ENCODE measurements at regions not wholly inside any gene's neighbourhood (a gene's known extent, or its start where the extent isn't known, plus 50 kb on each side); places are given as distances from the start of the nearest gene placed in this dataset.
A peak's percentile ranks its signal among the peaks of the same experiment; 100 is the strongest.

- no peak overlapping the region for H3K27ac ChIP-seq (ENCODE audit: insufficient read depth in 1 of 2, low read depth in 1 of 2, low read length in 2 of 2, poor library complexity in 1 of 2, severe bottlenecking in 2 of 2)
- 100% methylated on average over 1 of the region's 3 CpGs for WGBS (ENCODE audit: insufficient coverage)
- CTCF ChIA-PET: interaction anchor here (1.2 kb wide), 1 partner anchor 8 kb away, joined by 3 read pairs; no protein-coding TSS in a partner anchor
- H3K4me3 ChIP-seq (ENCODE audit: control insufficient read depth in 1 of 7, extremely low read depth in 1 of 7, insufficient read depth in 4 of 7, low read depth in 2 of 7, low read length in 6 of 7): no peak overlapping the region
- peaks cover 0 to 2% (median 0%) of the 10 kb centered on the region in 4 experiments for H3K4me1 ChIP-seq (ENCODE audit: control extremely low read depth in 1 of 4, control insufficient read depth in 4 of 4, insufficient read depth in 4 of 4, low read length in 3 of 4)
- peaks cover 0 to 4% (median 0%) of the 10 kb centered on the region in 5 experiments for H3K9me3 ChIP-seq (ENCODE audit: control extremely low read depth in 1 of 5, control insufficient read depth in 4 of 5, insufficient read depth in 2 of 5, low read depth in 1 of 5, low read length in 4 of 5)
- DNase-seq: no peak
- no peaks in the 10 kb centered on the region for H3K27me3 ChIP-seq (replicated peaks in 2 of 5; ENCODE audit: control insufficient read depth in 4 of 5, insufficient read depth in 5 of 5, low read length in 4 of 5)
- POLR2A ChIA-PET: interaction anchor here (0.6 kb wide), 1 partner anchor 8 kb away, joined by 4 read pairs; no protein-coding TSS in a partner anchor
- no peaks in the 10 kb centered on the region for H3K36me3 ChIP-seq (ENCODE audit: control insufficient read depth in 4 of 4, insufficient read depth in 4 of 4, low read length in 3 of 4)
These were observed 1090.9 kb downstream of the PCDH9 start for GRCh38 chr13:66139250-66139649.

- 73% methylated on average over 3 of the region's 5 CpGs for WGBS (ENCODE audit: insufficient coverage)
- no peak overlapping the region for H3K27ac ChIP-seq (ENCODE audit: insufficient read depth in 1 of 2, low read depth in 1 of 2, low read length in 2 of 2, poor library complexity in 1 of 2, severe bottlenecking in 2 of 2)
- DNase-seq: peak in 2 of 3 donors; percentile 58 to 74
- H3K27me3 ChIP-seq (replicated peaks in 2 of 5; ENCODE audit: control insufficient read depth in 4 of 5, insufficient read depth in 5 of 5, low read length in 4 of 5): no peaks in the 10 kb centered on the region
- ChIA-PET CTCF (interaction anchor here (1.2 kb wide), 1 partner anchor 9 kb away, joined by 3 read pairs; no protein-coding TSS in a partner anchor), POLR2A (no interaction called here)
- H3K9me3 ChIP-seq (ENCODE audit: control extremely low read depth in 1 of 5, control insufficient read depth in 4 of 5, insufficient read depth in 2 of 5, low read depth in 1 of 5, low read length in 4 of 5): peaks cover 0 to 4% (median 0%) of the 10 kb centered on the region in 5 experiments
- H3K4me3 ChIP-seq (ENCODE audit: control insufficient read depth in 1 of 7, extremely low read depth in 1 of 7, insufficient read depth in 4 of 7, low read depth in 2 of 7, low read length in 6 of 7): no peak overlapping the region
- H3K36me3 ChIP-seq (ENCODE audit: control insufficient read depth in 4 of 4, insufficient read depth in 4 of 4, low read length in 3 of 4): no peaks in the 10 kb centered on the region
- peaks cover 0 to 2% (median 0%) of the 10 kb centered on the region in 4 experiments for H3K4me1 ChIP-seq (ENCODE audit: control extremely low read depth in 1 of 4, control insufficient read depth in 4 of 4, insufficient read depth in 4 of 4, low read length in 3 of 4)
These were observed 1091.8 kb downstream of the PCDH9 start for GRCh38 chr13:66138172-66138811.

GRCh38 chr13:66137384-66137783 is 1092.8 kb downstream of the PCDH9 start:
- H3K4me3 ChIP-seq (ENCODE audit: control insufficient read depth in 1 of 7, extremely low read depth in 1 of 7, insufficient read depth in 4 of 7, low read depth in 2 of 7, low read length in 6 of 7): no peak overlapping the region
- peaks cover 0 to 2% (median 0%) of the 10 kb centered on the region in 4 experiments for H3K4me1 ChIP-seq (ENCODE audit: control extremely low read depth in 1 of 4, control insufficient read depth in 4 of 4, insufficient read depth in 4 of 4, low read length in 3 of 4)
- H3K9me3 ChIP-seq (ENCODE audit: control extremely low read depth in 1 of 5, control insufficient read depth in 4 of 5, insufficient read depth in 2 of 5, low read depth in 1 of 5, low read length in 4 of 5): peaks cover 0 to 4% (median 0%) of the 10 kb centered on the region in 5 experiments
- H3K27ac ChIP-seq (ENCODE audit: insufficient read depth in 1 of 2, low read depth in 1 of 2, low read length in 2 of 2, poor library complexity in 1 of 2, severe bottlenecking in 2 of 2): no peak overlapping the region
- DNase-seq: no peak
- ChIA-PET POLR2A (no interaction called here), CTCF (no interaction called here)
- H3K27me3 ChIP-seq (replicated peaks in 2 of 5; ENCODE audit: control insufficient read depth in 4 of 5, insufficient read depth in 5 of 5, low read length in 4 of 5): no peaks in the 10 kb centered on the region
- H3K36me3 ChIP-seq (ENCODE audit: control insufficient read depth in 4 of 4, insufficient read depth in 4 of 4, low read length in 3 of 4): no peaks in the 10 kb centered on the region

- CTCF ChIA-PET: no interaction called here
These were observed 1101.4 kb downstream of the PCDH9 start for GRCh38 chr13:66128692-66129269.

GRCh38 chr13:66128201-66128600 is 1101.9 kb downstream of the PCDH9 start:
- no CpG with 5 or more reads among the region's 1 CpG for WGBS (ENCODE audit: insufficient coverage)
- ChIA-PET CTCF (no interaction called here), POLR2A (no interaction called here)
- no peaks in the 10 kb centered on the region for H3K4me1 ChIP-seq (ENCODE audit: control extremely low read depth in 1 of 4, control insufficient read depth in 4 of 4, insufficient read depth in 4 of 4, low read length in 3 of 4)
- H3K27me3 ChIP-seq (replicated peaks in 2 of 5; ENCODE audit: control insufficient read depth in 4 of 5, insufficient read depth in 5 of 5, low read length in 4 of 5): no peaks in the 10 kb centered on the region
- no peak overlapping the region for H3K27ac ChIP-seq (ENCODE audit: insufficient read depth in 1 of 2, low read depth in 1 of 2, low read length in 2 of 2, poor library complexity in 1 of 2, severe bottlenecking in 2 of 2)
- no peak overlapping the region for H3K4me3 ChIP-seq (ENCODE audit: control insufficient read depth in 1 of 7, extremely low read depth in 1 of 7, insufficient read depth in 4 of 7, low read depth in 2 of 7, low read length in 6 of 7)
- no peaks in the 10 kb centered on the region for H3K9me3 ChIP-seq (ENCODE audit: control extremely low read depth in 1 of 5, control insufficient read depth in 4 of 5, insufficient read depth in 2 of 5, low read depth in 1 of 5, low read length in 4 of 5)
- no peaks in the 10 kb centered on the region for H3K36me3 ChIP-seq (ENCODE audit: control insufficient read depth in 4 of 4, insufficient read depth in 4 of 4, low read length in 3 of 4)
- DNase-seq: no peak

More at GRCh38 chr13:66128692-66129269, 1101.4 kb downstream of the PCDH9 start:
- no peak for DNase-seq
- POLR2A ChIA-PET: no interaction called here
- Histone ChIP-seq H3K27ac (ENCODE audit: insufficient read depth in 1 of 2, low read depth in 1 of 2, low read length in 2 of 2, poor library complexity in 1 of 2, severe bottlenecking in 2 of 2) (no peak overlapping the region), H3K36me3 (ENCODE audit: control insufficient read depth in 4 of 4, insufficient read depth in 4 of 4, low read length in 3 of 4) (no peaks in the 10 kb centered on the region), H3K4me3 (ENCODE audit: control insufficient read depth in 1 of 7, extremely low read depth in 1 of 7, insufficient read depth in 4 of 7, low read depth in 2 of 7, low read length in 6 of 7) (no peak overlapping the region), H3K4me1 (ENCODE audit: control extremely low read depth in 1 of 4, control insufficient read depth in 4 of 4, insufficient read depth in 4 of 4, low read length in 3 of 4) (no peaks in the 10 kb centered on the region), H3K9me3 (ENCODE audit: control extremely low read depth in 1 of 5, control insufficient read depth in 4 of 5, insufficient read depth in 2 of 5, low read depth in 1 of 5, low read length in 4 of 5) (no peaks in the 10 kb centered on the region), H3K27me3 (replicated peaks in 2 of 5; ENCODE audit: control insufficient read depth in 4 of 5, insufficient read depth in 5 of 5, low read length in 4 of 5) (no peaks in the 10 kb centered on the region)
- 94% methylated on average over 2 of the region's 4 CpGs for WGBS (ENCODE audit: insufficient coverage)

DNA sequence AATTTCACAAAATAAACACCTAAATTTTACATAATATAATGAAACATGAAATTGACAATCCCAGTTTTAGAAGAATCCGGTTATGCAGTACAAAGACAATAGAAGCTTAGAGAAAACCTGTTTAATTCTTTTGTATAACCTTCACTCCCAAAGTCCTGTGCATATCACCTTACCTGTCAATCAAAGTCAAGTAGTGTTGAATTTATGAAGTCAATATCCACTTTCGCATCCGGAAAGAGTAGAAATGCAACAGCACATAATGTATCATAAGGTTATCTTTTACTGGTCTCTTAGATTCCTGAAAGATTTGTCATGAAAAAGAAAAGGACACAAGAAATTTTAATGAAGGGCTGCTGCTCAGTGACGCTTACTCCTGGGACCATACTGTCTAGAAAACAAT is 1112.6 kb downstream of the PCDH9 start:
- ChIA-PET POLR2A (no interaction called here), CTCF (no interaction called here)
- DNase-seq: no peak

GRCh38 chr13:66113882-66114526 is 1116.1 kb downstream of the PCDH9 start:
- H3K9me3 ChIP-seq (ENCODE audit: control extremely low read depth in 1 of 5, control insufficient read depth in 4 of 5, insufficient read depth in 2 of 5, low read depth in 1 of 5, low read length in 4 of 5): no peaks in the 10 kb centered on the region
- no peaks in the 10 kb centered on the region for H3K4me1 ChIP-seq (ENCODE audit: control extremely low read depth in 1 of 4, control insufficient read depth in 4 of 4, insufficient read depth in 4 of 4, low read length in 3 of 4)
- 100% methylated on average over 1 of the region's 5 CpGs for WGBS (ENCODE audit: insufficient coverage)
- ChIA-PET POLR2A (no interaction called here), CTCF (no interaction called here)
- no peaks in the 10 kb centered on the region for H3K27me3 ChIP-seq (replicated peaks in 2 of 5; ENCODE audit: control insufficient read depth in 4 of 5, insufficient read depth in 5 of 5, low read length in 4 of 5)
- no peaks in the 10 kb centered on the region for H3K36me3 ChIP-seq (ENCODE audit: control insufficient read depth in 4 of 4, insufficient read depth in 4 of 4, low read length in 3 of 4)
- no peak overlapping the region for H3K27ac ChIP-seq (ENCODE audit: insufficient read depth in 1 of 2, low read depth in 1 of 2, low read length in 2 of 2, poor library complexity in 1 of 2, severe bottlenecking in 2 of 2)
- no peak overlapping the region for H3K4me3 ChIP-seq (ENCODE audit: control insufficient read depth in 1 of 7, extremely low read depth in 1 of 7, insufficient read depth in 4 of 7, low read depth in 2 of 7, low read length in 6 of 7)
- no peak for DNase-seq

More for the DNA sequence above, 1112.6 kb downstream of the PCDH9 start:
- no peak overlapping the region for H3K4me3 ChIP-seq (ENCODE audit: control insufficient read depth in 1 of 7, extremely low read depth in 1 of 7, insufficient read depth in 4 of 7, low read depth in 2 of 7, low read length in 6 of 7)
- H3K27me3 ChIP-seq (replicated peaks in 2 of 5; ENCODE audit: control insufficient read depth in 4 of 5, insufficient read depth in 5 of 5, low read length in 4 of 5): no peaks in the 10 kb centered on the region
- WGBS (ENCODE audit: insufficient coverage): no CpG with 5 or more reads among the region's 4 CpGs
- H3K4me1 ChIP-seq (ENCODE audit: control extremely low read depth in 1 of 4, control insufficient read depth in 4 of 4, insufficient read depth in 4 of 4, low read length in 3 of 4): no peaks in the 10 kb centered on the region
- no peak overlapping the region for H3K27ac ChIP-seq (ENCODE audit: insufficient read depth in 1 of 2, low read depth in 1 of 2, low read length in 2 of 2, poor library complexity in 1 of 2, severe bottlenecking in 2 of 2)
- no peaks in the 10 kb centered on the region for H3K9me3 ChIP-seq (ENCODE audit: control extremely low read depth in 1 of 5, control insufficient read depth in 4 of 5, insufficient read depth in 2 of 5, low read depth in 1 of 5, low read length in 4 of 5)
- H3K36me3 ChIP-seq (ENCODE audit: control insufficient read depth in 4 of 4, insufficient read depth in 4 of 4, low read length in 3 of 4): no peaks in the 10 kb centered on the region
